ENCODE measurements at regions not wholly inside any gene's neighbourhood (a gene's known extent, or its start where the extent isn't known, plus 50 kb on each side); places are given as distances from the start of the nearest gene placed in this dataset.

- Histone ChIP-seq H3K4me3 (ENCODE audit: low read depth, low read length, poor library complexity, severe bottlenecking) (no peak overlapping the region), H3K79me2 (ENCODE audit: insufficient read depth, low read depth, low read length) (no peaks in the 10 kb centered on the region), H3K4me1 (ENCODE audit: insufficient read depth, low read length, poor library complexity, severe bottlenecking) (no peaks in the 10 kb centered on the region), H3K4me2 (ENCODE audit: low read length) (no peak overlapping the region), H3K27ac (ENCODE audit: low read depth, low read length, poor library complexity, severe bottlenecking) (no peak overlapping the region), H3K9me2 (ENCODE audit: insufficient read depth, low read length) (no peaks in the 10 kb centered on the region), H4K20me1 (ENCODE audit: insufficient read depth, low read length) (no peaks in the 10 kb centered on the region), H2AFZ (ENCODE audit: low read length) (no peak overlapping the region), H3K9me3 (ENCODE audit: low read length) (no peaks in the 10 kb centered on the region), H3K36me3 (ENCODE audit: insufficient read depth, low read length) (no peaks in the 10 kb centered on the region)
- ChIA-PET POLR2A (no interaction called here), CTCF (ENCODE audit: unreplicated experiment) (no interaction called here)
- DNase-seq (ENCODE audit: low spot score) = no peak
- BruUV-seq (replicated peaks) = no TSS peak
- TF ChIP-seq EZH2phosphoT487 (IDR thresholded peaks at IDR 0.05; ENCODE audit: borderline replicate concordance, low read depth, low read length) (no peak), CTCF (conservative IDR thresholded peaks at IDR 0.05; ENCODE audit: low read length) (no peak)
- intact Hi-C loops (cut with micrococcal nuclease; ENCODE audit: unreplicated experiment) = no loop called here
Measured at GRCh38 chr18:39938676-39939608, 2016.1 kb upstream of the PIK3C3 start.

DNA sequence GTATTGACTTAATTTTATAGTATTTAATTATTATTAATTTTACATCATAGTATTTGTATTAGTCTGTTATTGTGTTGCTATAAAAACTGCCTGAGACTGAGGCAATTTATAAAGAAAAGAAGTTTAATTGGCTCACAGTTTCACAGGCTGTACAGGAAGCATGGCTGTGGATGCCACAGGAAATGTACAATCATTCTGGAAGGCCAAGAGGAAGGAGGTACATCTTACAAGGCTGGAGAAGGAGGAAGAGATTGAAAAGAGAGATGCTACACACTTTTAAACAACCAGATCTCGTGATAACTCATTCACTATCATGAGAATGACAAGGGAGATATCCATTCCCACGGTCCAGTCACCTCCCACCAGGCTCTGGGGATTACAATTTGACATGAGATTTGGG is 2019.4 kb upstream of the PIK3C3 start:
- intact Hi-C loops (cut with micrococcal nuclease; ENCODE audit: unreplicated experiment) = no loop called here
- Histone ChIP-seq H3K4me3 (ENCODE audit: low read depth, low read length, poor library complexity, severe bottlenecking) (no peak overlapping the region), H2AFZ (ENCODE audit: low read length) (no peak overlapping the region), H3K9me2 (ENCODE audit: insufficient read depth, low read length) (no peaks in the 10 kb centered on the region), H3K36me3 (ENCODE audit: insufficient read depth, low read length) (no peaks in the 10 kb centered on the region), H3K9me3 (ENCODE audit: low read length) (no peaks in the 10 kb centered on the region), H3K4me2 (ENCODE audit: low read length) (no peak overlapping the region), H3K27ac (ENCODE audit: low read depth, low read length, poor library complexity, severe bottlenecking) (no peak overlapping the region), H3K4me1 (ENCODE audit: insufficient read depth, low read length, poor library complexity, severe bottlenecking) (no peaks in the 10 kb centered on the region), H4K20me1 (ENCODE audit: insufficient read depth, low read length) (no peaks in the 10 kb centered on the region), H3K79me2 (ENCODE audit: insufficient read depth, low read depth, low read length) (no peaks in the 10 kb centered on the region)
- BruUV-seq (replicated peaks) = no TSS peak
- DNase-seq (ENCODE audit: low spot score) = no peak
- ChIA-PET POLR2A (no interaction called here), CTCF (ENCODE audit: unreplicated experiment) (no interaction called here)
- TF ChIP-seq EZH2phosphoT487 (IDR thresholded peaks at IDR 0.05; ENCODE audit: borderline replicate concordance, low read depth, low read length) (no peak), CTCF (conservative IDR thresholded peaks at IDR 0.05; ENCODE audit: low read length) (no peak)

- BruUV-seq (replicated peaks) = no TSS peak
- H3K9me2 ChIP-seq (ENCODE audit: insufficient read depth, low read length) = no peaks in the 10 kb centered on the region
- no peak overlapping the region for H3K4me2 ChIP-seq (ENCODE audit: low read length)
- H3K4me3 ChIP-seq (ENCODE audit: low read depth, low read length, poor library complexity, severe bottlenecking) = no peak overlapping the region
- ChIA-PET POLR2A (interaction anchor here (0.7 kb wide), 1 partner anchor 1428 kb away, joined by 3 read pairs; no protein-coding TSS in a partner anchor), CTCF (ENCODE audit: unreplicated experiment) (no interaction called here)
- no peaks in the 10 kb centered on the region for H3K79me2 ChIP-seq (ENCODE audit: insufficient read depth, low read depth, low read length)
- no peak for DNase-seq (ENCODE audit: low spot score)
- no peak overlapping the region for H2AFZ ChIP-seq (ENCODE audit: low read length)
- no peaks in the 10 kb centered on the region for H4K20me1 ChIP-seq (ENCODE audit: insufficient read depth, low read length)
- H3K4me1 ChIP-seq (ENCODE audit: insufficient read depth, low read length, poor library complexity, severe bottlenecking) = no peaks in the 10 kb centered on the region
- TF ChIP-seq CTCF (conservative IDR thresholded peaks at IDR 0.05; ENCODE audit: low read length) (no peak), EZH2phosphoT487 (IDR thresholded peaks at IDR 0.05; ENCODE audit: borderline replicate concordance, low read depth, low read length) (no peak)
- no peaks in the 10 kb centered on the region for H3K36me3 ChIP-seq (ENCODE audit: insufficient read depth, low read length)
- intact Hi-C loops (cut with micrococcal nuclease; ENCODE audit: unreplicated experiment) = no loop called here
- H3K9me3 ChIP-seq (ENCODE audit: low read length) = no peaks in the 10 kb centered on the region
- no peak overlapping the region for H3K27ac ChIP-seq (ENCODE audit: low read depth, low read length, poor library complexity, severe bottlenecking)
Measured at GRCh38 chr18:39918847-39919246, 2036.2 kb upstream of the PIK3C3 start.
